ENCODE measurements at regions not wholly inside any gene's neighbourhood (a gene's known extent, or its start where the extent isn't known, plus 50 kb on each side); places are given as distances from the start of the nearest gene placed in this dataset.

DNA sequence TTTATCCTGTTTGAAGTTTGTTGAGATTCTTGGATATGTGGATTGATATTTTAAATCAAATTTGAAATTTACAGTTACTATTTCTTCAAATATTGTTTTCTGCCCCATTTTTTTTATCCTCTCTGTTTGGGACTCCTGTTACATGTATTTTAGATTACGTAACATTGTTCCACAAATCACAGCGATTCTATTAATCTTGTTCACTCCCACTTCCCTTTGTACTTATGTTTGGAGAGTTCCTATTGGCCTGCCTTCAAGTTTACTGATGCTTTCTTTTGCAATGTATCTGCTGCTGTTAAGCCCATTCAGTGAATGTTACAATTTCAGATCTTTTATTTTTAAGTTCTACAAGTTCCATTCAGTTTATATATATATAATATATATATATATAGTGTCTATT lies 288.3 kb upstream of the TNRC6C start:
- DNase-seq: no peak
- H2AFZ ChIP-seq: no peak overlapping the region
- H3K27me3 ChIP-seq (ENCODE audit: insufficient read depth, low read depth): peaks cover 39% of the 10 kb centered on the region
- ChIA-PET CTCF (no interaction called here), POLR2A (ENCODE audit: unreplicated experiment) (no interaction called here)
- H3K9me3 ChIP-seq (ENCODE audit: insufficient read depth, low read depth): no peaks in the 10 kb centered on the region
- no peaks in the 10 kb centered on the region for H4K20me1 ChIP-seq (ENCODE audit: insufficient read depth)
- H3K9me2 ChIP-seq (ENCODE audit: insufficient read depth): no peaks in the 10 kb centered on the region
- no peak overlapping the region for H3K27ac ChIP-seq
- TF ChIP-seq, protein P1, sequence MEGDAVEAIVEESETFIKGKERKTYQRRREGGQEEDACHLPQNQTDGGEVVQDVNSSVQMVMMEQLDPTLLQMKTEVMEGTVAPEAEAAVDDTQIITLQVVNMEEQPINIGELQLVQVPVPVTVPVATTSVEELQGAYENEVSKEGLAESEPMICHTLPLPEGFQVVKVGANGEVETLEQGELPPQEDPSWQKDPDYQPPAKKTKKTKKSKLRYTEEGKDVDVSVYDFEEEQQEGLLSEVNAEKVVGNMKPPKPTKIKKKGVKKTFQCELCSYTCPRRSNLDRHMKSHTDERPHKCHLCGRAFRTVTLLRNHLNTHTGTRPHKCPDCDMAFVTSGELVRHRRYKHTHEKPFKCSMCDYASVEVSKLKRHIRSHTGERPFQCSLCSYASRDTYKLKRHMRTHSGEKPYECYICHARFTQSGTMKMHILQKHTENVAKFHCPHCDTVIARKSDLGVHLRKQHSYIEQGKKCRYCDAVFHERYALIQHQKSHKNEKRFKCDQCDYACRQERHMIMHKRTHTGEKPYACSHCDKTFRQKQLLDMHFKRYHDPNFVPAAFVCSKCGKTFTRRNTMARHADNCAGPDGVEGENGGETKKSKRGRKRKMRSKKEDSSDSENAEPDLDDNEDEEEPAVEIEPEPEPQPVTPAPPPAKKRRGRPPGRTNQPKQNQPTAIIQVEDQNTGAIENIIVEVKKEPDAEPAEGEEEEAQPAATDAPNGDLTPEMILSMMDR (conservative IDR thresholded peaks at IDR 0.05): no peak
- no peak for TF ChIP-seq EZH2 (IDR thresholded peaks at IDR 0.05; ENCODE audit: low read depth)
- no peak overlapping the region for H3K4me3 ChIP-seq
- no peaks in the 10 kb centered on the region for H3F3A ChIP-seq (ENCODE audit: insufficient read depth, low read depth)
- H3K4me1 ChIP-seq (replicated peaks; ENCODE audit: insufficient read depth): no peaks in the 10 kb centered on the region
- intact Hi-C loops (cut with micrococcal nuclease; ENCODE audit: unreplicated experiment): no loop called here
- no peaks in the 10 kb centered on the region for H3K79me2 ChIP-seq (ENCODE audit: low read depth)
- no TSS peak for BruUV-seq (replicated peaks)
- H3K4me2 ChIP-seq: no peak overlapping the region
- H3K36me3 ChIP-seq (ENCODE audit: low read depth): no peaks in the 10 kb centered on the region

DNA sequence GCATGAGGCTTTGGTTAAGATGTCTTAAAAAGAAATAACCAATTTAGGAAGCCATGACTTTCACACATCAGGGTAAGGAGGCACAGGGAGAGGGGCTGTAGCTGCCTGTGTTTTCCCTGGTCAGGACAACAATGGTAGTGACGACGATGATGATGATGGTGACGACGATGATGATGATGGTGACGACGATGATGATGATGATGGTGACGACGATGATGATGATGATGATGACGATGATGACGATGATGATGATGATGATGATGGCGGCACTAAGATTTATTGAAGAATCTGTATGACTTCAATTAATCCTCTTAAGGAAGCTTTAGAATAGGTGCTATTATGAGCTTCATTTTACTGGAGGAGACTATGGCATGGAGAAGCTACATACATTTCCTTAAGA lies 284.1 kb upstream of the TNRC6C start:
- no peak for TF ChIP-seq EZH2 (IDR thresholded peaks at IDR 0.05; ENCODE audit: low read depth)
- TF ChIP-seq, protein P1 (conservative IDR thresholded peaks at IDR 0.05): no peak
- DNase-seq: no peak
- Histone ChIP-seq H3K9me3 (ENCODE audit: insufficient read depth, low read depth) (no peaks in the 10 kb centered on the region), H3K27me3 (ENCODE audit: insufficient read depth, low read depth) (peaks cover 75% of the 10 kb centered on the region), H3K79me2 (ENCODE audit: low read depth) (no peaks in the 10 kb centered on the region), H4K20me1 (ENCODE audit: insufficient read depth) (no peaks in the 10 kb centered on the region), H3F3A (ENCODE audit: insufficient read depth, low read depth) (no peaks in the 10 kb centered on the region), H2AFZ (no peak overlapping the region), H3K27ac (no peak overlapping the region), H3K4me1 (replicated peaks; ENCODE audit: insufficient read depth) (no peaks in the 10 kb centered on the region), H3K4me2 (no peak overlapping the region), H3K36me3 (ENCODE audit: low read depth) (no peaks in the 10 kb centered on the region), H3K9me2 (ENCODE audit: insufficient read depth) (no peaks in the 10 kb centered on the region), H3K4me3 (no peak overlapping the region)
- intact Hi-C loops (cut with micrococcal nuclease; ENCODE audit: unreplicated experiment): no loop called here
- POLR2A ChIA-PET (ENCODE audit: unreplicated experiment): no interaction called here
- no TSS peak for BruUV-seq (replicated peaks)
- CTCF ChIA-PET: no interaction called here

DNA sequence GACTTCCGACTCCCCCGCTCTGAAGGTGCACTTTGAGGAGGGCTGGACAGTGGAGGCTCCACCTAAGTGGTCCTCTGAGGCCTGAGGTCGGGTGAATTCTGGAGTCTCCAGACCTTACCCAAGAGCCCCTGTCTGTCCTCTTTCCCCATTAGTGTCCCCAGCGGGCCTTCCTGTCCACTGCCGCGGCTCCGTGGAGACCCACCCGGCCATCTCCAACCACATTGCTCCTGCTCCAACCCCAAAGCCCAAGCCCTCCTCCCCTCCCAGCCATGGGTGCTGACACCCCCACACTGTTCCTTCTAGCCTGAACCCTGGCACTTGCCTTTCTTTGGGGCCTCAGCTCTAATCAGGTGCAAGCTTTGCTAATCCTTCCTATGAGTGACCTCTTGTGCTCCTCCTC lies 283.1 kb upstream of the TNRC6C start:
- no peak overlapping the region for H2AFZ ChIP-seq
- no peaks in the 10 kb centered on the region for H3F3A ChIP-seq (ENCODE audit: insufficient read depth, low read depth)
- no peak for TF ChIP-seq EZH2 (IDR thresholded peaks at IDR 0.05; ENCODE audit: low read depth)
- TF ChIP-seq, protein P1 (conservative IDR thresholded peaks at IDR 0.05): no peak
- no peaks in the 10 kb centered on the region for H3K9me3 ChIP-seq (ENCODE audit: insufficient read depth, low read depth)
- BruUV-seq (replicated peaks): no TSS peak
- peaks cover 84% of the 10 kb centered on the region for H3K27me3 ChIP-seq (ENCODE audit: insufficient read depth, low read depth)
- no peak overlapping the region for H3K4me3 ChIP-seq
- H3K79me2 ChIP-seq (ENCODE audit: low read depth): no peaks in the 10 kb centered on the region
- intact Hi-C loops (cut with micrococcal nuclease; ENCODE audit: unreplicated experiment): no loop called here
- no peak overlapping the region for H3K4me2 ChIP-seq
- H3K9me2 ChIP-seq (ENCODE audit: insufficient read depth): no peaks in the 10 kb centered on the region
- no peaks in the 10 kb centered on the region for H3K36me3 ChIP-seq (ENCODE audit: low read depth)
- H3K4me1 ChIP-seq (replicated peaks; ENCODE audit: insufficient read depth): no peaks in the 10 kb centered on the region
- no peaks in the 10 kb centered on the region for H4K20me1 ChIP-seq (ENCODE audit: insufficient read depth)
- CTCF ChIA-PET: no interaction called here
- no peak overlapping the region for H3K27ac ChIP-seq
- no peak for DNase-seq
- POLR2A ChIA-PET (ENCODE audit: unreplicated experiment): interaction anchor here (0.7 kb wide), 1 partner anchor 26 kb away, joined by 3 read pairs; no protein-coding TSS in a partner anchor
